Vagina (tissue), 2 donors: ENCODE measurements at regions not wholly inside any gene's neighbourhood (a gene's known extent, or its start where the extent isn't known, plus 50 kb on each side); places are given as distances from the start of the nearest gene placed in this dataset.

Source experiments
- DNase-seq, 2 donors: peaks; one replicate each; pipeline ENCODE4 v3.0.0-alpha.2; 2017; ENCODE audit errors: extremely low spot score in 2 of 2
- H3K27ac ChIP-seq: fragments of 200-600 bp; sonication (generic); one replicate; pipeline ENCODE4 v1.5.1; 2019
- H3K27me3 ChIP-seq: fragments of 200-600 bp; sonication (generic); one replicate; pipeline ENCODE4 v1.5.1; 2019
- H3K36me3 ChIP-seq, 2 donors: fragments of 200-600 bp; sonication (generic); one replicate each; pipeline ENCODE4 v1.5.1; 2017 to 2019
- H3K4me1 ChIP-seq: fragments of 200-600 bp; sonication (generic); one replicate; pipeline ENCODE4 v1.5.1; 2019
- H3K4me3 ChIP-seq, 2 donors: fragments of 200-600 bp; sonication (generic); 1 replicate in 1 of 2; 2 replicates in 1 of 2; pipeline ENCODE4 v1.5.1; 2016 to 2019
- H3K9me3 ChIP-seq: fragments of 200-600 bp; sonication (generic); one replicate; pipeline ENCODE4 v1.5.1; 2019
- POLR2A ChIP-seq, 2 donors: fragments of 450-650 bp; IDR thresholded peaks; one replicate each; pipeline ENCODE4 v1.6.1; 2017; ENCODE audit warnings: antibody characterized with exemption in 2 of 2, mild to moderate bottlenecking in 2 of 2, moderate library complexity in 2 of 2
- POLR2AphosphoS5 ChIP-seq, 2 donors: sonication (generic); formaldehyde crosslinking; IDR thresholded peaks; one replicate each; pipeline ENCODE4 v1.9.0; 2017; ENCODE audit warnings: antibody characterized with exemption in 2 of 2, mild to moderate bottlenecking in 2 of 2, low read depth in 1 of 2; ENCODE audit not compliant: insufficient read depth in 1 of 2
- intact Hi-C: fragments of 100-400 bp; cut with DNase I; formaldehyde crosslinking; loops from one replicate; pipeline ENCODE4 v1.15.1; 2023
- TF ChIP-seq, protein P1 (sequence below), 3 experiments: fragments of 450-650 bp in 2 of 3; fragments of 200-600 bp in 1 of 3; sonication (generic) in 1 of 3; IDR thresholded peaks; one replicate each; pipeline ENCODE4 v1.5.1; 2017 to 2019; ENCODE audit warnings: antibody characterized with exemption in 3 of 3, mild to moderate bottlenecking in 2 of 3, moderate library complexity in 2 of 3

DNA sequence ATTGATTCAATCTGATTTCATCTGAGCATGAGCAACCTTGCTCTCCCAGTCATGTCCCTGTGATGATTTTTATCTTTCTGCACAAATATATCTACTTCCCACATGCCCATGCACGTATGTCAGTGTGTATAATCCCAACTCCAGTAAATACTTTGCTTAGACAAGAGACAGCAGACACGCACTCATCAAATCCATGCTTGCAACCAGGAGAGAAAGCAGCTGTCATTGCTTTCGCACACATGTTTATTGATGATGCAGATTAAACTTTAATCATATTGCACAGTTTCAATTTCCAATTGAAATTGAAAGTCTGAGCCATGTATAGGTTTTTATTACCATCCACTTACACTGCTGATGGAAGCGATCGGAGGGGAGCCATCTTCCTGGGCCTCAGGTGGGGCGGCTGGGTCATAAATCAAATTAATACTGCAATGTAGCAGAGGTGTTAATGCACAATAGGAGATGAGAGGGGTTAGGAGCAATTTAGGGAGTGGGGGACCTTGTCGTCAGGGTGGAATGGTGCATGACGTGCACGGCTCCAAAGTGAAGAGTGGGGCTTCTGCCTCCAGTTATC lies 68.6 kb upstream of the SRRM4 start:
- no peak overlapping the region for H3K27ac ChIP-seq
- no peaks in the 10 kb centered on the region for H3K9me3 ChIP-seq
- DNase-seq: no peak
- H3K36me3 ChIP-seq: no peaks in the 10 kb centered on the region
- TF ChIP-seq, protein P1, sequence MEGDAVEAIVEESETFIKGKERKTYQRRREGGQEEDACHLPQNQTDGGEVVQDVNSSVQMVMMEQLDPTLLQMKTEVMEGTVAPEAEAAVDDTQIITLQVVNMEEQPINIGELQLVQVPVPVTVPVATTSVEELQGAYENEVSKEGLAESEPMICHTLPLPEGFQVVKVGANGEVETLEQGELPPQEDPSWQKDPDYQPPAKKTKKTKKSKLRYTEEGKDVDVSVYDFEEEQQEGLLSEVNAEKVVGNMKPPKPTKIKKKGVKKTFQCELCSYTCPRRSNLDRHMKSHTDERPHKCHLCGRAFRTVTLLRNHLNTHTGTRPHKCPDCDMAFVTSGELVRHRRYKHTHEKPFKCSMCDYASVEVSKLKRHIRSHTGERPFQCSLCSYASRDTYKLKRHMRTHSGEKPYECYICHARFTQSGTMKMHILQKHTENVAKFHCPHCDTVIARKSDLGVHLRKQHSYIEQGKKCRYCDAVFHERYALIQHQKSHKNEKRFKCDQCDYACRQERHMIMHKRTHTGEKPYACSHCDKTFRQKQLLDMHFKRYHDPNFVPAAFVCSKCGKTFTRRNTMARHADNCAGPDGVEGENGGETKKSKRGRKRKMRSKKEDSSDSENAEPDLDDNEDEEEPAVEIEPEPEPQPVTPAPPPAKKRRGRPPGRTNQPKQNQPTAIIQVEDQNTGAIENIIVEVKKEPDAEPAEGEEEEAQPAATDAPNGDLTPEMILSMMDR (IDR thresholded peaks at IDR 0.05): no peak
- TF ChIP-seq POLR2AphosphoS5 (IDR thresholded peaks at IDR 0.05; ENCODE audit: insufficient read depth in 1 of 2, low read depth in 1 of 2) (no peak), POLR2A (IDR thresholded peaks at IDR 0.05) (no peak)
- H3K27me3 ChIP-seq: no peaks in the 10 kb centered on the region
- intact Hi-C loops: no loop called here
- H3K4me3 ChIP-seq: no peak overlapping the region
- no peaks in the 10 kb centered on the region for H3K4me1 ChIP-seq

DNA sequence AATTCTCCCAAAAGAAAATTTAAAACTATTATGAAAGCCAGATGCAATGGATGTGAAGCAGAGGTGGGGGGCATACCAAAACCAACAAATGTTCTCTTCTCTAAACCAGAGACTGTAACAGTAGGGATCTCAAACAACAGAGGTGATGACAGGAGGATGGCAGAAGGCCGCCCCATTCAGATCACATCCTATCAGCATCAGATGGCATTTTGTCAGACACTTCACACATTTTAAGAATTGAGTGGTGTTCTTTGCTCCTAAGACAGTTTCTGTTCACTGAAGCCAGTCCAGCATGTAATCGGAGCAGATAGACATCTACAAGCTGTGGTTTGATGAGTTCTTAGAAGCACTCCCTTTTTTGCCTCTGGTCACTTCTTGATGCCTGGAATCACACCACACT lies 59.6 kb upstream of the SRRM4 start:
- intact Hi-C loops: no loop called here
- no peak for TF ChIP-seq POLR2AphosphoS5 (IDR thresholded peaks at IDR 0.05; ENCODE audit: insufficient read depth in 1 of 2, low read depth in 1 of 2)
- TF ChIP-seq, protein P1 (IDR thresholded peaks at IDR 0.05): no peak
- no peak for TF ChIP-seq POLR2A (IDR thresholded peaks at IDR 0.05)
- no peak for DNase-seq

DNA sequence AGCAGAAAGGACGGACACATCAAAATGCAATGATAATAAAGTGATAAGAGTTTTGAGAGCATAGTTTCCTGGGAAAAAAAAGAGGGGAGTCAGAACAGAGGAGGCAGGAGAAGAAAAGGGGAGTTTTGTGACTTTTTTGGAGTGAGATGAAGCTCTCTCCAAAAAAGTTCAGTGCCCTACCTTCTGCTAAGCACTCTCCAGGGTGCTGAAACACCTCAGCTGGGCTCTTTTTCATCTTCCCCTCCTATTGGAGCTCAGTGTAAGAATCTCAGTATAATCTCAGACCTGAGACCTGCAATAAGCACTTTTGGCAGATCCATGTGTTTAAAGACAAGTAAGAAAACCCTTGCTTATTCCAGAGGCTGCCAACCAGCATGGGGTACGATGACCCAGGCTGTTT lies 58.9 kb upstream of the SRRM4 start:
- no peaks in the 10 kb centered on the region for H3K4me1 ChIP-seq
- no peaks in the 10 kb centered on the region for H3K9me3 ChIP-seq
- DNase-seq: no peak
- no peaks in the 10 kb centered on the region for H3K36me3 ChIP-seq
- no peaks in the 10 kb centered on the region for H3K27me3 ChIP-seq
- H3K27ac ChIP-seq: no peak overlapping the region
- intact Hi-C loops: no loop called here
- H3K4me3 ChIP-seq: no peak overlapping the region
- TF ChIP-seq, protein P1 (IDR thresholded peaks at IDR 0.05): no peak
- TF ChIP-seq POLR2AphosphoS5 (IDR thresholded peaks at IDR 0.05; ENCODE audit: insufficient read depth in 1 of 2, low read depth in 1 of 2): no peak
- TF ChIP-seq POLR2A (IDR thresholded peaks at IDR 0.05): no peak

More for the DNA sequence above, 59.6 kb upstream of the SRRM4 start:
- Histone ChIP-seq H3K9me3 (no peaks in the 10 kb centered on the region), H3K4me3 (no peak overlapping the region), H3K27me3 (no peaks in the 10 kb centered on the region), H3K4me1 (no peaks in the 10 kb centered on the region), H3K27ac (no peak overlapping the region), H3K36me3 (no peaks in the 10 kb centered on the region)

DNA sequence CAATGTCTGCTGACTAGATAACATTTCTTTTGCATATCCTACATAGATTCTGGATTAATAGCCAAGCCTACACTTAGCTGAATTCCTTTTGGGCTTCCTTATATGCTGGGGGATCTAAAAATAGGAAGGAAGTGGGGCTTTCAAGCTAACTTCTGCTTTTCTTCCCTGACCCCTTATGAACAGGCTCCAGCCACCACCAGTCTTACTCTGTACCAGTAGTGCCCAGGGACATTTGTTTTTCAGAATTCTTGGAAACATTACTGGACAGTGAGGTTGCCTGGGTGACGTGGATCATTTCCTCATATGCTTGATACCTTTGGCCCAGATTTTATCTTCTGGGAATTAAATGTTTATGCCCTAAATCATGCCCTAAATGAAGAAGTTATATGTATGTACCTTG lies 55.9 kb upstream of the SRRM4 start:
- intact Hi-C loops: no loop called here
- Histone ChIP-seq H3K27ac (no peak overlapping the region), H3K9me3 (no peaks in the 10 kb centered on the region), H3K4me3 (no peak overlapping the region), H3K36me3 (no peaks in the 10 kb centered on the region), H3K4me1 (no peaks in the 10 kb centered on the region), H3K27me3 (no peaks in the 10 kb centered on the region)
- no peak for DNase-seq
- TF ChIP-seq, protein P1 (IDR thresholded peaks at IDR 0.05): no peak
- TF ChIP-seq POLR2AphosphoS5 (IDR thresholded peaks at IDR 0.05; ENCODE audit: insufficient read depth in 1 of 2, low read depth in 1 of 2) (no peak), POLR2A (IDR thresholded peaks at IDR 0.05) (no peak)

DNA sequence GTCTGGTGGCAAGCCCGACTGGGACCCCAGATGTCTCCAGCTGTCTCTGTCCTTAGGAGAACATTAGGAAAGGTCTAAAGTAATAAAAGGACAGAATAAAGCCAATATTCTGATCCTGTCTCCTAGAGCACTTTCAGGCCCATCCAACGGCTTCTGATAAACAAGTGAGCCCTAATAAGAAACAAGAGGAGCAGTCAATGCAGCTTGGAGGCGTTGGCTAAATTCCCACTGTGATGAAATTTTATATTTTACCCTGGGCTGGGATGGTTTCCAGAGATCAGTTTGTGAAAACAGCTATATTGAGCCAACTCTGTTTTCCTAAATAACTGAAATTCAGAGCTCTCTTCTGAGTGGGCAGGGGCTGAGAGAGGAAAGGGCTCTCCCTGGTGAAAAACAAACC lies 55.5 kb upstream of the SRRM4 start:
- TF ChIP-seq POLR2A (IDR thresholded peaks at IDR 0.05) (no peak), POLR2AphosphoS5 (IDR thresholded peaks at IDR 0.05; ENCODE audit: insufficient read depth in 1 of 2, low read depth in 1 of 2) (no peak)
- TF ChIP-seq, protein P1 (IDR thresholded peaks at IDR 0.05): no peak
- no peak for DNase-seq
- intact Hi-C loops: no loop called here
- no peaks in the 10 kb centered on the region for H3K4me1 ChIP-seq
- H3K36me3 ChIP-seq: no peaks in the 10 kb centered on the region
- no peaks in the 10 kb centered on the region for H3K27me3 ChIP-seq
- H3K4me3 ChIP-seq: no peak overlapping the region
- no peaks in the 10 kb centered on the region for H3K9me3 ChIP-seq
- H3K27ac ChIP-seq: no peak overlapping the region
